Osteocyte (in vitro differentiated cells): ENCODE measurements at regions not wholly inside any gene's neighbourhood (a gene's known extent, or its start where the extent isn't known, plus 50 kb on each side); places are given as distances from the start of the nearest gene placed in this dataset.

Experiments used
- DNase-seq: peaks from one replicate; pipeline ENCODE4 v3.0.0; 2021; ENCODE audit warnings: mixed read lengths; ENCODE audit not compliant: unreplicated experiment; ENCODE audit errors: extremely low spot score
- H3K27ac Mint-ChIP-seq: one replicate; pipeline ENCODE4 v1.8.0; 2021; ENCODE audit warnings: mild to moderate bottlenecking, mixed read lengths; ENCODE audit not compliant: unreplicated experiment
- H3K27me3 Mint-ChIP-seq: one replicate; pipeline ENCODE4 v1.8.0; 2021; ENCODE audit warnings: mixed read lengths; ENCODE audit not compliant: unreplicated experiment
- H3K36me3 Mint-ChIP-seq: one replicate; pipeline ENCODE4 v1.8.0; 2021; ENCODE audit warnings: mixed read lengths; ENCODE audit not compliant: unreplicated experiment
- H3K4me1 Mint-ChIP-seq: one replicate; pipeline ENCODE4 v1.8.0; 2021; ENCODE audit warnings: mixed read lengths; ENCODE audit not compliant: unreplicated experiment
- H3K4me3 Mint-ChIP-seq: one replicate; pipeline ENCODE4 v1.8.0; 2021; ENCODE audit warnings: mild to moderate bottlenecking, moderate library complexity, mixed read lengths; ENCODE audit not compliant: unreplicated experiment
- H3K9me3 Mint-ChIP-seq: one replicate; pipeline ENCODE4 v1.8.0; 2021; ENCODE audit warnings: mixed read lengths; ENCODE audit not compliant: unreplicated experiment
- TF ChIP-seq, protein P1 (sequence below): fragments of 200-600 bp; sonication (generic); IDR thresholded peaks from 2 replicates; pipeline ENCODE4 v1.5.0; 2021; ENCODE audit warnings: antibody characterized with exemption, mild to moderate bottlenecking, moderate library complexity

DNA sequence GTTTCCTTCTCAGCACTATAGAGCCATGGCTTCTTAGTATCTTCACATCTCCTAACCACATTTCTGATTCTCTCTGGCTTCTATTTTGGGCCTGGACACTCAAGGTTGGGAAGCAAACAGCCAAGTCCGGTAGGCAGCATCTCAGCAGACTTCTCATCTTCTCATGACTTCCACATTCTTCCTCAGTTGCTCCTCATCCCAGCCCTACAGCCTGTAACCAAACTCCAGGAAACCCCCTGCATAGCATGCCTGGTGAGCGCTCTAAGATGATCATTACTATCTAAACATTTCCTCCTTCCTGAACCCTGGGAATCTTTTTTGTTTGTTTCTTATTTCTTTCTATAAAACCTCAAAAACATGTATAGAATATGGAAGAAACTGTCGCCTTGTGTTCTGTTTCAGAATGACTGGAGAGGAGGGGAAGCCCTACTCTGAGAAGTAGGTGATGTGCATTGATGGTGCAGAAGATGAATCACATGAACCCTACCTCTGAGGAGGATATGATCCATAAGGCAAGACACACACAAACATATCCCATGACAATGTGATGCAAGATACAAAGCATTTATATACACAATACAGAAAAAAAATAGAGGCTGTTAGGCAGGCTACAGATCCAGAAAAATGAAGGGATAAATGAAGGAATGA lies 219.8 kb upstream of the GYPA start:
- Mint-ChIP-seq H3K27me3 (peaks cover 79% of the 10 kb centered on the region), H3K27ac (no peak overlapping the region), H3K36me3 (no peaks in the 10 kb centered on the region), H3K4me1 (peaks cover 21% of the 10 kb centered on the region), H3K9me3 (no peaks in the 10 kb centered on the region), H3K4me3 (no peak overlapping the region)
- TF ChIP-seq, protein P1, sequence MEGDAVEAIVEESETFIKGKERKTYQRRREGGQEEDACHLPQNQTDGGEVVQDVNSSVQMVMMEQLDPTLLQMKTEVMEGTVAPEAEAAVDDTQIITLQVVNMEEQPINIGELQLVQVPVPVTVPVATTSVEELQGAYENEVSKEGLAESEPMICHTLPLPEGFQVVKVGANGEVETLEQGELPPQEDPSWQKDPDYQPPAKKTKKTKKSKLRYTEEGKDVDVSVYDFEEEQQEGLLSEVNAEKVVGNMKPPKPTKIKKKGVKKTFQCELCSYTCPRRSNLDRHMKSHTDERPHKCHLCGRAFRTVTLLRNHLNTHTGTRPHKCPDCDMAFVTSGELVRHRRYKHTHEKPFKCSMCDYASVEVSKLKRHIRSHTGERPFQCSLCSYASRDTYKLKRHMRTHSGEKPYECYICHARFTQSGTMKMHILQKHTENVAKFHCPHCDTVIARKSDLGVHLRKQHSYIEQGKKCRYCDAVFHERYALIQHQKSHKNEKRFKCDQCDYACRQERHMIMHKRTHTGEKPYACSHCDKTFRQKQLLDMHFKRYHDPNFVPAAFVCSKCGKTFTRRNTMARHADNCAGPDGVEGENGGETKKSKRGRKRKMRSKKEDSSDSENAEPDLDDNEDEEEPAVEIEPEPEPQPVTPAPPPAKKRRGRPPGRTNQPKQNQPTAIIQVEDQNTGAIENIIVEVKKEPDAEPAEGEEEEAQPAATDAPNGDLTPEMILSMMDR, result no peak
- DNase-seq, result no peak

DNA sequence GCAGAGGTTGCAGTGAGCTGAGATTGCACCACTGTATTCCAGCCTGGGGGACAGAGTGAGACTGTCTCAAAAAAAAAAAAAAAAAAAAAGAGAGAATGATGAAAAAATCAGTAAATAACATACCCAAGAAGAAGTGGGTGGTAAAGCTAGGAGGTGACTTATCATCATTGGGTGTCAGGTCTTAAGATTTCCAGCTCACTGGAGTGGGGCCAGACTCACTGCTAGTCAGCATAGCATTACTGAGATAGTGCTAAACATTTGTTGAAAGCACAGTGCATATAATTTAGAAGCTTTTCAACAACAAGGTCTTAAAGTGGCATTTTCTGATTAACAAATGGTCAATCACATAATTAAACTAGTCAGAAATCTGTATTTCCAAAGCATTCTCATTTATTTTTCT lies 221.8 kb upstream of the GYPA start:
- Mint-ChIP-seq H3K9me3 (no peaks in the 10 kb centered on the region), H3K27me3 (peaks cover 85% of the 10 kb centered on the region), H3K27ac (no peak overlapping the region), H3K36me3 (no peaks in the 10 kb centered on the region), H3K4me3 (no peak overlapping the region), H3K4me1 (peaks cover 4% of the 10 kb centered on the region)
- DNase-seq, result no peak
- TF ChIP-seq, protein P1, result no peak

DNA sequence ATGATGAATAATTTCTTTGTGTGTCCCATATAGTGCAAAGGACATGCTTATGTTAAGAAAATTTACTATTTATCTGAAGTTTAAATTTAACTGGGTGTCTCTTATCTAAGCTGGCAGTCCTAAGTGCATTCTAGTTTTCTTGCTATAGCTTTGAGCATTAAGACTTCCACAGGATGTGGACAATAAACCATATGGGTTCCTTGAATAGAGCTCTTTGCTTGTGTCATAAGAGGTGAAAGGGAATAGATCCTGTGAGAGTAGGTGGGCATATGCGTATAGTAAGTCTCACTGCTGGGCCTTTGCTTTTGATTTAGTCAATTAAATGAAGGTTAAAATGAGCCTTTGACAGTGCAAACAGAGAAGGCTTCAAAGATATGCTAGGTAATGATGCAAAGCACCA lies 223.4 kb upstream of the GYPA start:
- Mint-ChIP-seq H3K36me3 (no peaks in the 10 kb centered on the region), H3K4me3 (no peak overlapping the region), H3K4me1 (peaks cover 4% of the 10 kb centered on the region), H3K27me3 (peaks cover 82% of the 10 kb centered on the region), H3K27ac (no peak overlapping the region), H3K9me3 (no peaks in the 10 kb centered on the region)
- DNase-seq, result no peak
- TF ChIP-seq, protein P1, result no peak

DNA sequence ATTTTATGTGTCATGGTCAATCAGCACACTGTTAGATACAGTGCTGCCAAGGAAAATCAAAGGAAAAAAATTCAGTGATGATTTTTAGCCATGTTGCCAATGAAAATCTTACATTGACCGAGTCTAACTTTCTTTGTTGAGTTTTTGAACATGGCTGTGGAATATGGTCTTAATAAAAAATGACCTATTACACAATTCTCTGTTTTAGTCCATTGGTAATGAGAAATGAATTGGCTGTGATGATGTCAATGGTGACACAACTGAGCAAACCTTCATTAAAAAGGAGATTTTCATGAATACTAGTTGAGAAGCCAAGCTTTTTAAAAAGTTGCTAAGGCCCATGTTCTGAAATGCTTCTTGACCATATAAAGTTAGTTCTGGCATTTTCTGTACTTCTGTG lies 225.9 kb upstream of the GYPA start:
- Mint-ChIP-seq H3K9me3 (no peaks in the 10 kb centered on the region), H3K27me3 (peaks cover 78% of the 10 kb centered on the region), H3K4me1 (peaks cover 3% of the 10 kb centered on the region), H3K36me3 (peaks cover 3% of the 10 kb centered on the region), H3K4me3 (no peak overlapping the region), H3K27ac (no peak overlapping the region)
- TF ChIP-seq, protein P1, result no peak
- no peak for DNase-seq

DNA sequence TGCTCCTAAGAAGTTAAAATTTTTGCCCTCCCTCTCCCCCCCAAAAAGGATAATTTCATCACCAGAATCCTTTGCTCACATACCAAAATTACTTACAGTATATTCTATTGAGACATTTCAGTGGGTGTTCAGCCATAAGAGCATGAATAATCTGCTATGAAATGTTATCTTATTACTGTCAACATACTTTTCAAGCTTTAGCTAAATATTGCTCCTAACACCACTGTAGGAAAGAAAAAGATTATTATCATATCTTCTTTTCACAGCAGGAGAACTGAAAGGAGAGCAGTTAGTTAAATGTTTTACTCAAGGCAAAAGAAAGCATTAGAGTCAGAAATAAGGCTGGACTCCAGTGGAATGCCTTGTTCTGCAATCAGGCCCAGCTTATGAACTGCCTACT lies 231.0 kb upstream of the GYPA start:
- H3K36me3 Mint-ChIP-seq, result peaks cover 3% of the 10 kb centered on the region
- peaks cover 68% of the 10 kb centered on the region for H3K27me3 Mint-ChIP-seq
- DNase-seq, result no peak
- peaks cover 7% of the 10 kb centered on the region for H3K4me1 Mint-ChIP-seq
- no peaks in the 10 kb centered on the region for H3K9me3 Mint-ChIP-seq
- no peak overlapping the region for H3K27ac Mint-ChIP-seq
- no peak overlapping the region for H3K4me3 Mint-ChIP-seq
- TF ChIP-seq, protein P1, result no peak
